ENCODE measurements at regions not wholly inside any gene's neighbourhood (a gene's known extent, or its start where the extent isn't known, plus 50 kb on each side); places are given as distances from the start of the nearest gene placed in this dataset.

DNA sequence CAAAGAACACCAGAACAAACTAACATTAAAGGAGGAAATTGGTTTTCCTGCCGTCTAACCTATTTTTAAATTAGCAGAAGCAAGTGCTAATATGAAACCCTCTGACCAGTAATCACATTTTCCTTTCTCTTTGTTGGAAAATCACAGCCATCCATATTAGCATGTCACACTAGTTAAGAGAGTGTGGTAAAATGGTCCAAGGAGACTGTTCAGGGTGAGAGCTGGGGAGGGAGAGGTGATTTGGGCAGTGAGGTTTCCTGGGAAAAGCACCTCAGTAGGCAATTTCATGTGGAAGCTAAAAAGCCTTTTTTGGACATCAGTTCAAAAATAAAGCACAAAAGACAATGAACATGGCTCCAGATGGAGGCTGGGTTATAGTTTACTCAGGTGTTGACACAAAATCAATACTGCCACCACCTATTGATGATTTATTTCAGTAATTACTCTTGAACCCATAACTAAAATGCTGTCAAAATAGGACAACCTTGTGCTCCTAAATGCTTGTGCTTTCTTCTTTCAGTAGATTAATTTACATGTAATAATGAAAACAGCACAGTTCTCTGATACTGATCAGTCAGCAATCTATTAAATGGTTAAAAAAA, 333.2 kb downstream of the SAMD5 start:
- DNase-seq (ENCODE audit: low spot score in 2 of 2), result no peak
- Mint-ChIP-seq H3K9me3 (no peaks in the 10 kb centered on the region), H3K27ac (no peak overlapping the region), H3K36me3 (no peaks in the 10 kb centered on the region)
- no peak for ATAC-seq

DNA sequence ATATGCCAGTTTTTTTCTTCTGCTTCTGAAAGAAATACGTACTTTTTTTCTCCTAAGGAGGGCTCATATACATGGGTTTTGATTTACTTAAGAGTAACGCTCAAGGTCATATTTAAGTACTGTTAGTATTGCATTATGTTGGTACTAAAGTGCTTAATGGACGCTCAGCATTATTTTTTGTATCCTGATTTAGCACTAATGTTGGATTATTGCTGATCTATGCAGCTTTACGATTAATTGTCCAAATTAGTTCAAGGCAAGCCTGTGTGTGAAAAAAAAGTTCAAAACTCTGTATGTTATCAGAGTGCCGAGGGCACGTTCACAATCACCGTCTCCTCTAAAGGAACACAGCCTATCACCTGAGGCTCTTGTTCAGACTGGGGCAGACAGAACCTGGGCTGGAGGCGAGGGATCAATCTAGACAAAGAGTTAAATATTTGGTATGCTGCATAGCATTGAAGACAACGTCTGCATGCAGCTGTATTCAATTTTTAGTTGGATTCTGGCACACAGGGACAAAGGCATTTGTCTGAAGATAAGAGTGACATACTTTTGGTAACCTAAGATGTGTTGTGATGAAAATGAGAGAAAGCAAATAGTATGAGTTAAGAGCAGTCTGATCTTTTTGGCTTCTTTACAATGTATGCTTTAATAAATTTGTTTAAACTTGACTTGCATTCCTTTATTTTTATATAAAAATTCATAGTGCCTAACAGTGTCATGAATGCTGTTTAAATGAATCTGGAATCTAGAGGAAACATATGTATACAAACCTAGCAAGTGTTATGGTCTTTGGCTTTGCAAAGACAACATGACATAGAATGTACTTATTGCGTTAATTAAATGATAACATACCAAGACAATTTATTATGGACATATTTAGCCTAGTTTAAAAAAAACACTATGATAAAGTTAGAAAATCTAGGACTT, 341.2 kb downstream of the SAMD5 start:
- peaks cover 3 to 4% of the 10 kb centered on the region in 2 donors for H3K9me3 Mint-ChIP-seq
- H3K36me3 Mint-ChIP-seq, result no peaks in the 10 kb centered on the region
- H3K27ac Mint-ChIP-seq, result no peak overlapping the region
- ATAC-seq (no peak), DNase-seq (ENCODE audit: low spot score in 2 of 2) (no peak)

DNA sequence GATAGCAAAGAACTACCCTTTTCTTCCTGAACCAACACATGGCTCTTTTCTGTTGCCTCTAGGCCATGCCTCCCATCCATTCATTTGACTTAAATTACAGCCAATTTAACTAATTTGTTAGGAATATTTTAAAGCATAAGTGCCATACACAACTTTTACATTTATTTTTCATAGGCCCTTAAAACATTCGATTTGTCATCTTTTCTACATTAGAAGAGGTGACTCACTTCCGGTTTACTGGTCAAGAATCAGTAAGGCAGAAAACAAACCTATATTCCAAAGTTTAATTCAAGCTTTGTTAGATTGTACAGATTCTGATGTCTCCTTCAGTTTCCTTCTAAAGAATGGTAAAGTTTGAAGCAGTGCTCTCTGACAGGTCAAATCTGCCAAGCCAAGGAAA, 344.3 kb downstream of the SAMD5 start:
- H3K9me3 Mint-ChIP-seq, result peaks cover 0 to 3% of the 10 kb centered on the region in 2 donors
- H3K36me3 Mint-ChIP-seq, result no peaks in the 10 kb centered on the region
- no peak for ATAC-seq
- no peak overlapping the region for H3K27ac Mint-ChIP-seq
- DNase-seq (ENCODE audit: low spot score in 2 of 2), result no peak

DNA sequence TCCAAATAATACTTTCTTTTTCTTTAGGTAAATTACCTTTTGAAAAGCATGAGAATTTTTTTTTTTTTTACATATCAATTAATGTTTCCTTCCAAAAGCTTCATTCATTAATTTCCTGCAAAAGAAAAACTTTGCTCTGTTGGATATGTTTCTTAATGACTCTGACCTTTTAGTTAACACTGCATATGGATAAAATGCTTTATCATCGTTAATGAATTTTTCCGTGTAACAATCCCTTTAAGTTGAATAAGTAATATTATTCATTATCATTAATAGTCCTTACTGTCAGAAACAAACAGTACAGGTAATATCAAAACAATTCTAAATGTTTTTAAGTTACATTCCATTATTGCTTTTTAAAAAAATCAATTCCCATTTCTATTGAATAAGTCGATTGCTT, 345.1 kb downstream of the SAMD5 start:
- Mint-ChIP-seq H3K27ac (no peak overlapping the region), H3K9me3 (peaks cover 0 to 3% of the 10 kb centered on the region in 2 donors), H3K36me3 (no peaks in the 10 kb centered on the region)
- DNase-seq (ENCODE audit: low spot score in 2 of 2), result no peak
- no peak for ATAC-seq

DNA sequence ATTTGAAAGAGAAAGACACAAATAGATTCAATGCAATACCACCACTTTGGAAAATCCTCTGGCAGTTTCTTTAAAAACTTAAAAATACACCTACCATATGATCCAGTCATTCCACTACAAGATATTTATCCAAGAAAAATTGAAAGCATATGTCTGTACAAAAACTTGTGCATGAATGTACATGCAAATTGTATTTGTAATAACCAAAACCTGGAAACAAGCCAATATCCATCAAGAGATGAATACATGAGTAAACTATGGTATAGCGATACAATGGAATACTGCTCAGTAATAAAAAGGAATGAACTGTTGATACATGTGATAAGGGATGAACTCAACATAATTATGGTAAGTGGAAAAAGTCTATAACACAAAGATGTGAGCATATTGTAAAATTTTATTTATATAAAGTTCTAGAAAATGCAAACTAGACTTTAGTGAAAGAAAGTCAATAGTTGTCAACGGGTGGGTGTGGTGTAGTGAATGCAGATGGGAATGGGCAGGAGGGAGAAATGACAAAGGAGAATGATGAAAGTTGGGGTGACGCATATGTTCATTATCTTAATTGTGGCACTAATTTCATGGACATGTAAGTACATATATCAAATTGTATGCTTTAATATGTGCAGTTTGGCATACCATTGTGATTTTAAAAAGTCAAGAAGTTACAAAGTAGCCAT, 347.5 kb downstream of the SAMD5 start:
- H3K9me3 Mint-ChIP-seq, result no peaks in the 10 kb centered on the region
- no peaks in the 10 kb centered on the region for H3K36me3 Mint-ChIP-seq
- no peak overlapping the region for H3K27ac Mint-ChIP-seq
- DNase-seq (ENCODE audit: low spot score in 2 of 2) (no peak), ATAC-seq (no peak)

DNA sequence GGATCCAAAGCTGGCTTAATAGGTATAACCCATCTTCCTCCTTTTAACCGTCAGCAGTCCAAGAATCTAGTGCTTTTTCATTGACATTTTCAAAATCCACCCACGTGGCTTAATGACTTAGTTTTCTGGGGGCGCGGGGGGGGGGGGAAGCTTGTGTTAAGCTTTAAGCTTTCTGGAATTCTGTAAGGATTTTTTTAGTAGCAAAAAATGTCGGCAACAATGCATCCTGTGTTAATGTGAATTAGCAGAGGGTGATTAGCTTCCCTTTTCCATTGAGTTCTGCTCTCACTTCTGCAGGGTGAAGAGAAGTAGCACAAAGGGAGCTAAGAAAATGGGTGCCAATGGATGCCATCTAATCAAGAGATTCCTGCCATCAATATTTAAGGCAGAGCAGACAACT, 348.2 kb downstream of the SAMD5 start:
- ATAC-seq (no peak), DNase-seq (ENCODE audit: low spot score in 2 of 2) (no peak)
- no peaks in the 10 kb centered on the region for H3K9me3 Mint-ChIP-seq
- H3K27ac Mint-ChIP-seq, result no peak overlapping the region
- H3K36me3 Mint-ChIP-seq, result no peaks in the 10 kb centered on the region

DNA sequence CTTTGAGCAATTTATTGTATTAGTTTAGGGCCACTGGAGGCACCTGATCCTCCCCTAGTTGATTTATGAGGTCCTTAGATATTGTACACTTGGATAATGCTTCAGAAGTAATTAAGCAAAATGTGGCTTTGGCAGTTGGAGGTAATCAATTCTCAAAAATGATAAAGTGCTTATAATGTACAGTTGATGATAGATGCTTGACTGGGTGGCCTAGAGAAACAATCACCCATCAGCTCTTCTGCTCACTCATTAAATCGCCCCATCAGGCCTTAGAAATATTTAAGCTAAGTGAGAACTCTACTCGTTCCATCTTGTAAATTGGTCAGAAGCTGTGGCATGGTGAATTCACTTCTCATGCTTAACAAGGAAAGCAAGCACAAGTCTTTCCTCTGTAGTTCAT, 349.9 kb downstream of the SAMD5 start:
- H3K27ac Mint-ChIP-seq, result no peak overlapping the region

DNA sequence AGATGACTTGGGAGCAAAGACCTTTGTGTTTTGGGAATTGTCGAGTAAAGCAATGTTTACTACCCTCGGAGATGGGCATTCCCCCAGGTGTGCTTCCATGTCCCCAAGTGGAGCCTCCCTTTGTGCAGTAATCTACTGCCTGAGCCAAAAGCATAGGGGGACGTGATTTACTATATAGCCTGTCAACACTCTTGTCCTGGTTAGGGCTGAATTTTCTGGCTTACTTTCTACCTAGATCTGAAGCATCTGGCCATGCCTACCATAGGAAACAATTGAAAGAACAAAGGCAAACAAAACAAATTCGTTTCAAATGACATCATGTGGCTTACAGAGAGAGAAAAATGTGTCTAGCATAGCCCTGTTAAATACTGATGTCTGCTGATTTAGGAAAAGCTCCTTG, 350.6 kb downstream of the SAMD5 start:
- no peak for DNase-seq (ENCODE audit: low spot score in 2 of 2)
- no peak for ATAC-seq
- H3K36me3 Mint-ChIP-seq, result no peaks in the 10 kb centered on the region
- no peaks in the 10 kb centered on the region for H3K9me3 Mint-ChIP-seq
- H3K27ac Mint-ChIP-seq, result no peak overlapping the region

More for the DNA sequence above, 349.9 kb downstream of the SAMD5 start:
- no peak for DNase-seq (ENCODE audit: low spot score in 2 of 2)
- Mint-ChIP-seq H3K9me3 (no peaks in the 10 kb centered on the region), H3K36me3 (no peaks in the 10 kb centered on the region)
- no peak for ATAC-seq

DNA sequence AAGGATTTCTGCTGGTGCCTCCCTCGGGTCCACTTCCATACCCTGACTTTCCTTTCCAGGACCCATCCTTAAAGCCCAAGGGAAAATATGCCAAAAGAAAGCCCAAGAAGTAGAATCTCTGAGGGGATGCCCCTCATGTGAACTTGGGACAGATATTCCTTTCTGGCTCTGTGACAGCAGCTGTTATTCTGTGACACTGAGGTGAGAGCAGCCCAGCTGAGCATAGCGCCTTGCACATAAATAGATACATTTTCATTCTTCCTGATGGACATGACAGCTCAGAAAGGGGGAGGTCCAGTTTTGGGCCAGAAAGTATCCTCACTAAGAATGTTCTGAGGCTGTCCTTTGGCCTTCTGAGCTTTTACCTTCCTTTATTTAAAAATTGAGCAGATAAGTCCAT, 353.2 kb downstream of the SAMD5 start:
- ATAC-seq, result no peak
- no peaks in the 10 kb centered on the region for H3K9me3 Mint-ChIP-seq

DNA sequence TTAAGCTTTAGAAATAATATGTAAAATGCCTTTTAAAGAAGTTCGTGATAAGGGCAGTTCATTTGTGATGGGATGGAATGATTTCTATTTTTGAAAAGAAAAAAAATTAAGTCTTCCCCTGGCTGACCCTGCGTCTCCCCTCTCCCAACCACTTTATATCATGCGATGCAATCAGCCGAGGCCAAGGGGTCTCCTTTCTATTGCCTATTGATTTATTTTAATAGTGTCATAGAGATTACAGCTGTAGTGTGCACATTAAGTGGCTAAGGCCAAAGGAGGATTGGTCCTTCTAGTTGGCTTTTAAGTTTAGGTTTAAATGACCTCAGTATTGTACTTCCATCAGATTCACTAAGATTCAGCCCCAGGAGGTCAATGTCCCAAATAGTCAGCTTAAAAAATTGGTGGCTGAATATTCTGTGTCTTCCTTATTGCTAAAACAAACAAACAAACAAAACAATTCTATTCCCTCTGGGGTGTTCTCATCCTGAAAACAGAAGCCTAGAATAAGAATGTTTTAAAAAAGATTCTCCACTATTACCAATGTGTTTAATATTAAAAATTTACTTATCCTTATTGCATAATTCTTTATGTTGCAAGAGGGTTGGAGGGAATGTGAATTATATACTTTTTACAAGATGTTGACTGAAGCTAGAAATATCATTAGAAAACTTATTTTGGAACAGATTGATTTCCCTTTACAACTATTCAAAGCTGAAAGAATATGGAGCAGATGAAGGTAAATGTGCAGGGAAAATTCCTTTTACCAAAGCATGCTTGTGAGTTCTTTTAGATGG, 359.1 kb downstream of the SAMD5 start:
- Mint-ChIP-seq H3K36me3 (no peaks in the 10 kb centered on the region), H3K9me3 (no peaks in the 10 kb centered on the region), H3K27ac (no peak overlapping the region)
- DNase-seq (ENCODE audit: low spot score in 2 of 2), result no peak
- ATAC-seq, result no peak

More for the DNA sequence above, 353.2 kb downstream of the SAMD5 start:
- Mint-ChIP-seq H3K27ac (no peak overlapping the region), H3K36me3 (no peaks in the 10 kb centered on the region)
- DNase-seq (ENCODE audit: low spot score in 2 of 2), result no peak

DNA sequence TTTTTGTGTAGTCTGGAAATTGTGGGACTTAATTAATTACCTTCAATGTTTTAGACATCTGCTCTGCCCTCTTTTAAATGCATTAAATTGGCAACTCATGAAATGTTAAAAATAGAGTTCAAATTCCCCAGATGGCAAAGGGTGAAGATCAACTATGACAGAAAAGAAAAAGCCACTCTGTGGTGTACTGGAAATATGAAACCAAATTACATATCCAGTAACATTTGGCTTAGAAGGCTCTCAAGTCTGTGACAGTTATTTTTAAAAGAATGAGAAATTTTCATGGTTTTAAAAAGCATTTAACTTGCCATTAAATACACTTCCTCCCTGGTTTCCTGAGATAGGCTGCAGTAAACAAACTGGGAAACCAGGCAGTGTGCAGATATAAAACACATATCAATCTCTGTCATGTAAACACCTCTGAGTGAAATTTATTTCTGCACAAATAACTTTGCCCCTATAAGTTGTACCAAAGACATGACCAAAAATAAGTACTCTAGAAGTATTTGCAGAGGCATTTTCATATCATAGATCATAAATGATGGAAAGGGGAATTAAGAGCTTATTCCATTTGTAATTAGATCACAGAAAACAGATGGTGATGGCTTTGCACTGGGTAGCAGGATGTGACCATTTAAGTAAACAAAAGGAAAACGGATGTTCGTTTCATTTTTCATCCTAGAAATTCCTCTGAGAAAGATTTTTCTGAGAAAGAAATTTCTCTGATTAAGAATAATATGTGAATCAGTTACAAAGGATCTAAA, 360.1 kb downstream of the SAMD5 start:
- Mint-ChIP-seq H3K9me3 (no peaks in the 10 kb centered on the region), H3K27ac (no peak overlapping the region), H3K36me3 (no peaks in the 10 kb centered on the region)

DNA sequence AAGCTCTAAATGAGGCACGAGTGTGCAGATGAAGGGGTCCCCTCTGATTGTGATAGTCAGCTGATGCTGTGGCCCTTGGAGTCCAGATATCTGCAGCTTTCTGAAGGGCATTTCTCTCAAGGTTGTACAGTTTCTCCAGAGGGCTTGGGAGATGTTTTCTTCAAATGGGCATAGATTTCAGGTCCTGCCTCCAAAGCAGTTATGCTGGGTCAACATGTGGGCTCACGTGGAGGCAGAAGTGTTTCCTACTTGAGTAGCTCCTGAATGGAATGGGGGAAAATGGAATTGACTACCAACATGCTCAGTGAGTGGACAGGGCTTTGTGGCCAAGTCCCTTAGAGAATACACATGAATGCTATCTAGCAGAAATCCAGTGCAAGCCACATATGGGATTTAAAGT, 360.7 kb downstream of the SAMD5 start:
- no peak for ATAC-seq
- Mint-ChIP-seq H3K36me3 (no peaks in the 10 kb centered on the region), H3K9me3 (no peaks in the 10 kb centered on the region), H3K27ac (no peak overlapping the region)
- no peak for DNase-seq (ENCODE audit: low spot score in 2 of 2)

More for the DNA sequence above, 360.1 kb downstream of the SAMD5 start:
- ATAC-seq, result no peak
- no peak for DNase-seq (ENCODE audit: low spot score in 2 of 2)

DNA sequence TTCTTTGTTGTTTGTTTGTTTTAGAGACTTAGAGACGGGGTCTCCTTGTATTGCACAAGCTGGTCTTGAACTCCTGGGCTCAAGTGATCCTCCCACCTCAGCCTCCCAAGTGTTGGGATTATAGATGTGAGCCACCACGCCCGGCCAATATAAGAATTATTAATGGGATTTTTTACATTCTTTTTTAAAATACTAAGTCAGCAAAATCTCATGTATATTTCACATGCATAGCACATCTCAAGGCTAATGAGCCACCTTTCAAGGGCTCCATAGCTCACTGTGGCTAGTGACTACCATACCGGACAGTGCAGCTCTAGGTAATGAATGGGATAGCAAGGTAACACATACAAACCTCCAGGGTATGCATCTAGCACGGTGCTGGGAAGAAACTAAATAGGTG, 361.4 kb downstream of the SAMD5 start:
- Mint-ChIP-seq H3K27ac (no peak overlapping the region), H3K36me3 (no peaks in the 10 kb centered on the region), H3K9me3 (no peaks in the 10 kb centered on the region)
- no peak for DNase-seq (ENCODE audit: low spot score in 2 of 2)
- ATAC-seq, result no peak

DNA sequence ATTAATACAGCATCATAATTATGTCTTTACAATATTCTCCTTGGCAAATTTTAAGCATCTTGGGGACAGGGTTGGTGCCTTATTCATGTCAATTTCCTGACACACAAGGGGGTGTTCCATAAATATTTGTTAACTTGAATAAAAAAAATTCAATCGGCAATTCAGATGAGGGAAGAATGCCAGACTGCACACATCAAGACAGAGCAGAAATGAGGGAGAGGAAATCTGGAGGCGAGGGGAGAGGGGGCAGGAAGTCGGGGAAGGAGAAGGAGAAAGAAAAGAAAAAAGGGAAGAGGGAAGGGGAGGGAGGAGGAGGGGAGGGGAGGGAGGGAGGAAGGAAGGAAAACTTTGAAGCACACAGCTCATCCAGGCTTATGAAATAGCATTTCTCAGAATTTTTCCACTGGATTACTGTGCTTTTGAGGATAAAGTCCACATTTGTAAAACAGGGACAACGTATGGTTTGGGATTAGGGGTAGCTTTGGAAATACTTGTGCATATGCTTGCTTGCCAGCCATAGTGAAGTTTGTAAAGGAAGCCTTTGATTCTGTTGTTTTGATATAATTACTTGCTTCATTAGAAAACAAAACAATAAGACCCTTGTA, 362.1 kb downstream of the SAMD5 start:
- no peaks in the 10 kb centered on the region for H3K9me3 Mint-ChIP-seq
- H3K27ac Mint-ChIP-seq, result no peak overlapping the region

DNA sequence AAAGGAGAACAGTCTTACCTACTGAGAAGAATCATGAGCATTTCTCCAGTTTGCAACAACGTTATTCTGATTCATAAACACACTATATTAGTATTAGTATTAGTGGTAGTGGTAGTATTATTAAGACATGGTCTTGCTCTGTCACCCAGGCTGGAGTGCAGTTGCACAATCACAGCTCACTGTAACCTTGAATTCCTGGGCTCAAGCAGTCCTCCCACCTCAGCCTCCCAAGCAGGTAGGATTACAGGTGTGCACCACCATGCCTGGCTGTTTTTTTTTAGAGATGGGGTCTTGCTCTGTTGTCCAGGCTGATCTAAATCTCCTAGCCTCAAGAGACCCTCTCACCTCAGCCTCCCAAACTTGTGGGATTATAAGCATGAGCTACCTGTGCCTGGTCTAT, 363.5 kb downstream of the SAMD5 start:
- no peak for ATAC-seq
- no peaks in the 10 kb centered on the region for H3K9me3 Mint-ChIP-seq
- no peak overlapping the region for H3K27ac Mint-ChIP-seq
- no peaks in the 10 kb centered on the region for H3K36me3 Mint-ChIP-seq
- DNase-seq (ENCODE audit: low spot score in 2 of 2), result no peak

More for the DNA sequence above, 362.1 kb downstream of the SAMD5 start:
- ATAC-seq (no peak), DNase-seq (ENCODE audit: low spot score in 2 of 2) (no peak)
- H3K36me3 Mint-ChIP-seq, result no peaks in the 10 kb centered on the region

DNA sequence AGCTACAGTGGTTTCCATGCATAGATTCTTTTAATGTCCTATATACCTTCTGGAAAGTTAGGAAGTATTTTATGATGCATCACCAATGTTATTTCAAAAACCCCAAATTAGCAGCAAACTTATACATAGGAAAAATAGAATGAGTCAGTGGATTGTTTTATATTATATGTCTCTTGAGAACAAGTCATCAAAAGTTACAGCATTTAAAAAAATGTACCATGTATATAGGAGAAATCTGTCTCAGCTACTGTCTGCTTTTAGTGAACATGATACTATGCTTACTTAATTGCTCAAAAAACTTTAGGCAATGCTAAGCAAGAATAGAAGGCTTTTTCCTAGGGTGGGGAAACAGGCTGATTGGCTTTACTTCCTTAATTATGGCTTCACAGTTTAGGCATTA, 365.3 kb downstream of the SAMD5 start:
- no peaks in the 10 kb centered on the region for H3K36me3 Mint-ChIP-seq
- ATAC-seq, result no peak
- H3K27ac Mint-ChIP-seq, result no peak overlapping the region
- no peak for DNase-seq (ENCODE audit: low spot score in 2 of 2)
- no peaks in the 10 kb centered on the region for H3K9me3 Mint-ChIP-seq

Measured in activated naive CD4-positive, alpha-beta T cell treated with anti-CD3 and anti-CD28 coated beads, Interleukin-2, amount 50 U/mL, for 72 hours (primary cell).